HG03558 (cell line): ENCODE measurements at regions not wholly inside any gene's neighbourhood (a gene's known extent, or its start where the extent isn't known, plus 50 kb on each side); places are given as distances from the start of the nearest gene placed in this dataset.

ENCODE experiments used
- ATAC-seq: cut with Tn5 transposase; IDR thresholded peaks from one replicate; pipeline ENCODE4 v1.9.1; 2021; ENCODE audit warnings: moderate number of reproducible peaks; ENCODE audit not compliant: unreplicated experiment; ENCODE audit errors: extremely low read depth

DNA sequence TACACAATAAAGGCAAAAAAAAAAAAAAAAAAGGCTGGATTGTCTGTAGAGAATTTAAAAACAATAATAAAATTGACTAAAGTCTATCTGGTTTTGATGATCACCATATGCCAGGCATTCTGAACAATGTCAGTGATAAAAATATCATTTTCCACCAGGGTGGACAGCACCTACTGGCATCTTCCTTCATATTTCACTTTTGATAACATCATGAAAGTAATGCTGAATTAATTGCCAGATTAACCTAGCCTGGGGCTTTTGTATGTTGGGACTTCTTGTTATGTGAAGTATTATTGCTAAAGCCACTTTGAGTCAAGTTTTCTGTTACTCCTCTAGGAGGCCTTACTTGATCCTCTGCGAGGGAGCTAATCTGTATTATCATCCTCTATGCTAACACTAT lies 73.8 kb upstream of the FAM98A start:
- ATAC-seq = no peak

DNA sequence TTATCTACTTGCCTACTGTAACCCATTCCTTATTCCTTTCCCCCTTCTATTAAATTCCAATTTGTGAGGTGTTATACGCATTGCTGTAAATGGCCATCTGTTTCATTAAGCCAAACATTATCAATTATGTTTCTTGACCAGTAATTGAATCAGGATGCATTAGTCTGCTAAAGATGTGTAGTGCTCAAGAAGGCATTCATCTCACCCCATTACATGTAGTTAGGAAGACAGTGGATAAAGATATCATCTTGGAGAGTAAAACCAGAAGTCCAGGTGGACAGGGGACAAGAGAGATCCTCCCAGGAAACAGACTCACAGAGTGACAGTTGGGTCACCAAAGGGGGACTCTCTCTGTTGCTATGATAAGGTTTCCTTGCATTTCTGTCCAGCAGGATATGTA lies 73.3 kb upstream of the FAM98A start:
- no peak for ATAC-seq

GRCh38 chr2:33671198-33671597 lies 72.1 kb upstream of the FAM98A start:
- ATAC-seq = no peak

DNA sequence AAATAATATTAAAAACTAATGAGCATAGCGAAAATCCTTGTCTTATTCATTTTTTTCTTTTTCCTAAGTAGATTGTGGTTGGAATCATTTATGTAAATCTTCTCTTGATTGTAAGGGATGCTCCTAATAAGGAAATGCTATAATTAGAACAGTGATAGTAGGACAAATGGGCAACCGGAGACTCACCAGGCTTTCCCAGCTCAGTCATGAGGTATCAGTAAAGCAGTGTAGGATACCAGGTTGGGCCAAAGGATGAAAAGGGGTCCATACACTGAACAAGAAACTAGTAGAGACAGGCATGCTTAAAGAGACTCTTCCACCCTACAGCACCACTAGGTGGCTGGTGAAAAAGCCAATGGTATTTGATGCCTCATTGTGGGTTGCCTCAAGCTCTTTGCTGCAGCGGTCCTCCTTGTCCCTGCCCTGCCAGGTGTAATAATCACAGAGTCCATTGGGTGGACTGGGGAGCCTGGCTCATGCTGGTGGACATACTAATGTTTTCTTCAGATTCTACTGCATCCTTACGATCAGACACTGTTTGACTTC lies 71.4 kb upstream of the FAM98A start:
- no peak for ATAC-seq

- no peak for ATAC-seq
These were observed 67.8 kb upstream of the FAM98A start for GRCh38 chr2:33666879-33667278.

DNA sequence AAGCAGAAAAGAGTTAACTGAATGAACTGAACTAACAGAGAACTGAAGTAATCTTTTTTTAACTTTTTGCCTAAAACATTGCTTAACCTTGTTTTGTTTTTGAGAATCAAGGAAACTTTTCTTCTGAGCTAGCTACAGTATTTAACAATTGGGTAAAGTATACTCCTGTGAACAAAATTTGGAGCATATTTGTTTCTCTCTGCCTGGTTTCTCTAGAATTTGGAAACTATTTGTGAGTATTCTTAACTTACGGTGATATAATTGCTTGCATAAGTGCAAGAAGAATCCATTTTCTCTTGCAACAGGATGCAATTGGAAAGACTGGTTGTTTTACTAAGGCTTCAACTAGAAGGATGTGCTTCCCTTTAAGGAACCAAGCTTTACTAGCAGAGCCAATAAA lies 65.9 kb upstream of the FAM98A start:
- no peak for ATAC-seq

GRCh38 chr2:33660416-33661123 lies 61.5 kb upstream of the FAM98A start:
- ATAC-seq = no peak

DNA sequence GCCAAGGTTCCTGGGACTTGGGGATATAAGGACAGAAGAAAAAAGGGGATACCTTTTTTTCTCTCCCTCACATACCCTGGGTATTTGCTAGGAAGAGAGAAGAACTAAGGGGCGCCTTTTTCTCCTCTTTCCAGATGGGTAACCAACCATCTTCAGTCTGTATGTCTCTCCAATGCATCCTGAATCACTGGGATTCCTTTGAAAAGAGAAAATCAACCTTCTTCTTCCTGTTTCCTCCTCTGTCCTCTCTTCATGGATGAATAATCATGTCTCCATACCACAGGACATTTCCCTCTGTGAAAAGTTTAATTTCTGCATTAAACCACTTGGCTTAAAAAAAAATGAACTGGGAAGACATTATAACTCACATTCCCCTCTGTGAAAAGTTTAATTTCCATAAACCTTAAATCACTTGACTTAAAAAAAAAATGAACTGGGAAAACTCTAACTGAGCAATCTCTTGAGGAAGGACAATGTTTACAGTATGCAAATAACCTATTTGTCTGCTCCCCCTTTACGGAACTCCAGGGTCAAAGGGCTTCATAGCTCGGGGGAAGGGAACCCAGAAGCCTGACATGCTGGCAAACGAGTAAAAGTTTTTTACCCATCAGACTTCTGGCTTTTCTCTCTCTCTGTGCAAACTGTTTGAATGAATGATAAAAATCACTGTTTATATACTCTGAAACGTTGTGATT lies 56.7 kb upstream of the FAM98A start:
- no peak for ATAC-seq

- no peak for ATAC-seq
These were observed 53.7 kb upstream of the FAM98A start for GRCh38 chr2:33652830-33653229.

GRCh38 chr2:33650171-33650570 lies 51.1 kb upstream of the FAM98A start:
- no peak for ATAC-seq
